Liver (tissue), 8 donors: ENCODE measurements at regions not wholly inside any gene's neighbourhood (a gene's known extent, or its start where the extent isn't known, plus 50 kb on each side); places are given as distances from the start of the nearest gene placed in this dataset.

Experiments used
- DNase-seq: peaks from one replicate; pipeline ENCODE4 v3.0.0-alpha.2; 2017; ENCODE audit warnings: low spot score
- H3K27ac ChIP-seq, 2 donors: one replicate each; pipeline ENCODE4 v1.7.0; 2013; ENCODE audit warnings: inconsistent platforms in 2 of 2, low read length in 2 of 2, control low read depth in 1 of 2, low read depth in 1 of 2, mild to moderate bottlenecking in 1 of 2
- H3K27me3 ChIP-seq, 4 donors: one replicate each; pipeline versions ENCODE4 v1.6.1 to v1.7.0; 2013; ENCODE audit warnings: low read length in 3 of 4, inconsistent platforms in 1 of 4, mild to moderate bottlenecking in 1 of 4, moderate library complexity in 1 of 4; ENCODE audit not compliant: control insufficient read depth in 4 of 4, insufficient read depth in 4 of 4
- H3K36me3 ChIP-seq, 4 donors: one replicate each; pipeline versions ENCODE4 v1.6.1 to v1.7.0; 2013; ENCODE audit warnings: low read length in 3 of 4, mild to moderate bottlenecking in 3 of 4, low read depth in 1 of 4, moderate library complexity in 1 of 4; ENCODE audit not compliant: control insufficient read depth in 4 of 4, insufficient read depth in 3 of 4
- H3K4me1 ChIP-seq, 4 donors: one replicate each; pipeline versions ENCODE4 v1.6.1 to v1.7.0; 2013; ENCODE audit warnings: low read length in 3 of 4, mild to moderate bottlenecking in 3 of 4, moderate library complexity in 1 of 4; ENCODE audit not compliant: control insufficient read depth in 4 of 4, insufficient read depth in 4 of 4
- H3K4me3 ChIP-seq, 3 donors: one replicate each; pipeline versions ENCODE4 v1.6.1 to v1.7.0; 2013; ENCODE audit warnings: low read length in 3 of 3, control low read depth in 1 of 3, low read depth in 1 of 3, mild to moderate bottlenecking in 1 of 3
- H3K9ac ChIP-seq, 2 donors: one replicate each; pipeline ENCODE4 v1.7.0; 2013; ENCODE audit warnings: low read length in 2 of 2, mild to moderate bottlenecking in 2 of 2, moderate library complexity in 2 of 2, control low read depth in 1 of 2, low read depth in 1 of 2
- H3K9me3 ChIP-seq, 4 donors: one replicate each; pipeline versions ENCODE4 v1.6.1 to v1.7.0; 2013; ENCODE audit warnings: low read length in 3 of 4; ENCODE audit not compliant: control insufficient read depth in 4 of 4
- ATF3 ChIP-seq: IDR thresholded peaks from 2 replicates; pipeline ENCODE4 v1.6.1; 2016; ENCODE audit warnings: antibody characterized with exemption
- CTCF ChIP-seq: fragments of 150-350 bp; IDR thresholded peaks from 2 replicates; pipeline ENCODE4 v1.5.1; 2017; ENCODE audit warnings: improper control_type of control experiment, low read depth, low read length; ENCODE audit not compliant: missing input control
- EGR1 ChIP-seq, 2 donors: IDR thresholded peaks; 2 replicates each; pipeline ENCODE4 v1.6.1; 2016 to 2018; ENCODE audit warnings: antibody characterized with exemption in 2 of 2, low read depth in 2 of 2
- FOXA1 ChIP-seq: IDR thresholded peaks from 2 replicates; pipeline ENCODE4 v1.6.1; 2016; ENCODE audit warnings: antibody characterized with exemption
- FOXA2 ChIP-seq: IDR thresholded peaks from 2 replicates; pipeline ENCODE4 v1.6.1; 2016; ENCODE audit warnings: antibody characterized with exemption
- GABPA ChIP-seq, 2 donors: IDR thresholded peaks in 1 of 2; conservative IDR thresholded peaks in 1 of 2; 2 replicates each; pipeline ENCODE4 v1.6.1; 2016; ENCODE audit warnings: antibody characterized with exemption in 2 of 2, mild to moderate bottlenecking in 1 of 2, moderate library complexity in 1 of 2
- HNF4A ChIP-seq, 2 donors: conservative IDR thresholded peaks; 2 replicates each; pipeline ENCODE4 v1.6.1; 2016; ENCODE audit warnings: antibody characterized with exemption in 2 of 2, mild to moderate bottlenecking in 2 of 2
- HNF4G ChIP-seq: IDR thresholded peaks from 2 replicates; pipeline ENCODE4 v1.6.1; 2016; ENCODE audit warnings: antibody characterized with exemption
- JUND ChIP-seq, 2 donors: IDR thresholded peaks; 2 replicates each; pipeline ENCODE4 v1.6.1; 2016; ENCODE audit warnings: antibody characterized with exemption in 2 of 2
- MAX ChIP-seq: IDR thresholded peaks from 2 replicates; pipeline ENCODE4 v1.6.1; 2016; ENCODE audit warnings: antibody characterized with exemption
- NR2F2 ChIP-seq: IDR thresholded peaks from 2 replicates; pipeline ENCODE4 v1.6.1; 2016; ENCODE audit warnings: antibody characterized with exemption
- RAD21 ChIP-seq, 2 donors: IDR thresholded peaks; 2 replicates each; pipeline ENCODE4 v1.6.1; 2016; ENCODE audit warnings: antibody characterized with exemption in 2 of 2, mild to moderate bottlenecking in 2 of 2
- SP1 ChIP-seq: IDR thresholded peaks from 2 replicates; pipeline ENCODE4 v1.6.1; 2018; ENCODE audit warnings: antibody characterized with exemption, mild to moderate bottlenecking
- TAF1 ChIP-seq: conservative IDR thresholded peaks from 2 replicates; pipeline ENCODE4 v1.6.1; 2016; ENCODE audit warnings: antibody characterized with exemption, mild to moderate bottlenecking
- YY1 ChIP-seq: IDR thresholded peaks from 2 replicates; pipeline ENCODE4 v1.6.1; 2016; ENCODE audit warnings: antibody characterized with exemption, mild to moderate bottlenecking
- ZBTB33 ChIP-seq: IDR thresholded peaks from 2 replicates; pipeline ENCODE4 v1.6.1; 2016; ENCODE audit warnings: antibody characterized with exemption
- WGBS: extraction: QIAGEN DNeasy Blood & Tissue Kit; methylation state at CpG from one replicate; pipeline ENCODE4 v1.1.7; 2013; 5-methylcytosine and 5-hydroxymethylcytosine counted together
- donor health status: healthy.
- donor health status: healthy.
- donor health status: healthy.
- donor health status: healthy.
- donor health status: healthy.

GRCh38 chr3:159586571-159587202 lies 401.9 kb upstream of the IL12A start:
- H3K9ac ChIP-seq = no peak overlapping the region
- H3K4me1 ChIP-seq = no peaks in the 10 kb centered on the region
- H3K9me3 ChIP-seq = no peaks in the 10 kb centered on the region
- H3K36me3 ChIP-seq = no peaks in the 10 kb centered on the region
- H3K27me3 ChIP-seq = no peaks in the 10 kb centered on the region
- 45% methylated on average over 5 of the region's 5 CpGs for WGBS
- no peak for DNase-seq
- TF ChIP-seq RAD21 (IDR thresholded peaks at IDR 0.05) (peak; percentile 74 to 83), EGR1 (IDR thresholded peaks at IDR 0.05; ENCODE audit: low read depth in 2 of 2) (no peak), CTCF (peak; percentile 38), NR2F2 (no peak), ATF3 (no peak), HNF4A (conservative IDR thresholded peaks at IDR 0.05) (no peak), MAX (no peak), YY1 (no peak), FOXA2 (no peak), GABPA (IDR thresholded peaks at IDR 0.05 in 1 of 2, conservative IDR thresholded peaks at IDR 0.05 in 1 of 2) (no peak), ZBTB33 (no peak), JUND (IDR thresholded peaks at IDR 0.05) (no peak)
- H3K4me3 ChIP-seq = no peak overlapping the region
- no peak overlapping the region for H3K27ac ChIP-seq

GRCh38 chr3:159593927-159594605 lies 394.6 kb upstream of the IL12A start:
- H3K9ac ChIP-seq = no peak overlapping the region
- H3K27ac ChIP-seq = no peak overlapping the region
- no peak for DNase-seq
- no peaks in the 10 kb centered on the region for H3K27me3 ChIP-seq
- no peaks in the 10 kb centered on the region for H3K9me3 ChIP-seq
- TF ChIP-seq ATF3 = no peak
- TF ChIP-seq NR2F2 = no peak
- no peak for TF ChIP-seq FOXA1
- TF ChIP-seq JUND (IDR thresholded peaks at IDR 0.05) = no peak
- no peak for TF ChIP-seq SP1
- TF ChIP-seq TAF1 = no peak
- no peak for TF ChIP-seq HNF4G
- TF ChIP-seq RAD21 (IDR thresholded peaks at IDR 0.05) = no peak
- no peak for TF ChIP-seq FOXA2
- 50% methylated on average over 3 of the region's 3 CpGs for WGBS
- H3K36me3 ChIP-seq = no peaks in the 10 kb centered on the region
- H3K4me1 ChIP-seq = no peaks in the 10 kb centered on the region
- no peak overlapping the region for H3K4me3 ChIP-seq
